ENCODE measurements at regions not wholly inside any gene's neighbourhood (a gene's known extent, or its start where the extent isn't known, plus 50 kb on each side); places are given as distances from the start of the nearest gene placed in this dataset.

GRCh38 chr15:47541562-47541961 is 175.7 kb upstream of the SEMA6D start:
- TF ChIP-seq, protein P1, sequence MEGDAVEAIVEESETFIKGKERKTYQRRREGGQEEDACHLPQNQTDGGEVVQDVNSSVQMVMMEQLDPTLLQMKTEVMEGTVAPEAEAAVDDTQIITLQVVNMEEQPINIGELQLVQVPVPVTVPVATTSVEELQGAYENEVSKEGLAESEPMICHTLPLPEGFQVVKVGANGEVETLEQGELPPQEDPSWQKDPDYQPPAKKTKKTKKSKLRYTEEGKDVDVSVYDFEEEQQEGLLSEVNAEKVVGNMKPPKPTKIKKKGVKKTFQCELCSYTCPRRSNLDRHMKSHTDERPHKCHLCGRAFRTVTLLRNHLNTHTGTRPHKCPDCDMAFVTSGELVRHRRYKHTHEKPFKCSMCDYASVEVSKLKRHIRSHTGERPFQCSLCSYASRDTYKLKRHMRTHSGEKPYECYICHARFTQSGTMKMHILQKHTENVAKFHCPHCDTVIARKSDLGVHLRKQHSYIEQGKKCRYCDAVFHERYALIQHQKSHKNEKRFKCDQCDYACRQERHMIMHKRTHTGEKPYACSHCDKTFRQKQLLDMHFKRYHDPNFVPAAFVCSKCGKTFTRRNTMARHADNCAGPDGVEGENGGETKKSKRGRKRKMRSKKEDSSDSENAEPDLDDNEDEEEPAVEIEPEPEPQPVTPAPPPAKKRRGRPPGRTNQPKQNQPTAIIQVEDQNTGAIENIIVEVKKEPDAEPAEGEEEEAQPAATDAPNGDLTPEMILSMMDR (IDR thresholded peaks at IDR 0.05): no peak
- TF ChIP-seq POLR2A (IDR thresholded peaks at IDR 0.05): no peak

All from uterus (tissue), 2 donors.